Kidney epithelial cell (primary cell): ENCODE measurements at regions not wholly inside any gene's neighbourhood (a gene's known extent, or its start where the extent isn't known, plus 50 kb on each side); places are given as distances from the start of the nearest gene placed in this dataset.

Experiments
- DNase-seq: peaks from one replicate; pipeline ENCODE4 v3.0.0-alpha.2; 2010; ENCODE audit warnings: low read depth
- H3K27me3 ChIP-seq: 2 replicates; pipeline ENCODE4 v1.6.0; 2011; ENCODE audit warnings: low read length; ENCODE audit not compliant: control insufficient read depth, insufficient read depth
- H3K36me3 ChIP-seq: 2 replicates; pipeline ENCODE4 v1.5.1; 2011; ENCODE audit warnings: low read length; ENCODE audit not compliant: control insufficient read depth, insufficient read depth
- H3K4me3 ChIP-seq: 2 replicates; pipeline ENCODE4 v1.5.1; 2011; ENCODE audit warnings: low read depth, mild to moderate bottlenecking, control low read depth, low read length
- CTCF ChIP-seq: IDR thresholded peaks from 2 replicates; pipeline ENCODE4 v1.5.1; 2011; ENCODE audit warnings: mild to moderate bottlenecking, moderate library complexity, low read length, control low read depth, inconsistent platforms; ENCODE audit not compliant: insufficient read depth, poor library complexity, severe bottlenecking

- H3K36me3 ChIP-seq, result no peaks in the 10 kb centered on the region
- DNase-seq, result no peak
- peak; percentile 37 for TF ChIP-seq CTCF
- H3K4me3 ChIP-seq, result no peak overlapping the region
- no peaks in the 10 kb centered on the region for H3K27me3 ChIP-seq
Observed at GRCh38 chr7:36021367-36021766, 131.7 kb upstream of the EEPD1 start.

- Histone ChIP-seq H3K36me3 (no peaks in the 10 kb centered on the region), H3K4me3 (no peak overlapping the region), H3K27me3 (no peaks in the 10 kb centered on the region)
- TF ChIP-seq CTCF, result no peak
- no peak for DNase-seq
Observed at GRCh38 chr7:36021917-36022550, 131.0 kb upstream of the EEPD1 start.

- Histone ChIP-seq H3K4me3 (no peak overlapping the region), H3K36me3 (no peaks in the 10 kb centered on the region), H3K27me3 (no peaks in the 10 kb centered on the region)
- no peak for TF ChIP-seq CTCF
- DNase-seq, result no peak
Observed at GRCh38 chr7:36023033-36023560, 130.0 kb upstream of the EEPD1 start.

- Histone ChIP-seq H3K36me3 (no peaks in the 10 kb centered on the region), H3K4me3 (no peak overlapping the region), H3K27me3 (no peaks in the 10 kb centered on the region)
- no peak for TF ChIP-seq CTCF
- no peak for DNase-seq
Observed at GRCh38 chr7:36025190-36025589, 127.9 kb upstream of the EEPD1 start.

- no peak overlapping the region for H3K4me3 ChIP-seq
- no peaks in the 10 kb centered on the region for H3K36me3 ChIP-seq
- no peak for DNase-seq
- H3K27me3 ChIP-seq, result no peaks in the 10 kb centered on the region
- no peak for TF ChIP-seq CTCF
Observed at GRCh38 chr7:36029311-36029710, 123.7 kb upstream of the EEPD1 start.
